ENCODE measurements at regions not wholly inside any gene's neighbourhood (a gene's known extent, or its start where the extent isn't known, plus 50 kb on each side); places are given as distances from the start of the nearest gene placed in this dataset.

DNA sequence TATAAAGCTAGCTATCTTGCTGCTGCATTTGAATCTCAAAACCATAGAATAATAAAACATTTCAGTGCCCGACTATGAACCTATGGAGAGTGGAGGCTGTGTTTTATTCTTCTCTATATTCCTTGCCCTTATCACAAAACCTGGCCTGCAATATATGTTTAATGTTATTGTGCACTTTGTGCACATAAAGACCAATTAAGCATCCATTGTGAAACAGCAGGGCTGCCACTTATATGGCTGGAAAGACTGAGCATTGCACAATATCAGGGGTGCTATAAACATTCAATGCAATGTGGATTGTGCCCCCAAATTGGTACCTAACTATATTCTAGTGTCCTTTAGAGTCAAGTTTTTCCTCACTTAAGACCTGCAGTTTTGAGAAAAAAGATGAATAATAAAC is 83.2 kb downstream of the RDH14 start:
- no peaks in the 10 kb centered on the region for H3K27me3 ChIP-seq

DNA sequence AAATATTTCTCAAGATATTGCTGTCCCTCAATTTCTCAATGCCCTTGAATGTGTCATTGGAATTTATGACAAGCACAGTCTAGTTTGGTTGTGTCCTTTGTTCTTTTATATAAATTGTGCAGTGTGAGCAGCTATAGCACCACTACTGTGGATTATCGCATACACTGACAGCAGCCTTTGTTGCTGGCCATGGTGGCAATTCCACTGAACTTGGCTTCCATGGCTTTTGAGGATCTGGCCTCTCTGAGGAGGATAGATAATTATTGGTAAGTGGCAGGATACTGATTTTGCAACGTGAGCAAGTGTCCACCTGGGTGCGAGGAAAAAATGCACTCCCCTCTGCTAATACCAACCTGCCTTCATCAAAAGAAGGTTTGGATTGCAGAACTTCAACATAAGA is 84.0 kb downstream of the RDH14 start:
- peaks cover 0 to 36% (median 28%) of the 10 kb centered on the region in 4 donors for H3K4me1 ChIP-seq
- H3K27me3 ChIP-seq, result no peaks in the 10 kb centered on the region
- H3K9me3 ChIP-seq, result no peaks in the 10 kb centered on the region
- no peak for DNase-seq
- intact Hi-C loops (cut with DNase I; ENCODE audit: low total_unique reads), result no loop called here
- no peak overlapping the region for H3K4me3 ChIP-seq
- no peaks in the 10 kb centered on the region for H3K36me3 ChIP-seq
- TF ChIP-seq, protein P1, sequence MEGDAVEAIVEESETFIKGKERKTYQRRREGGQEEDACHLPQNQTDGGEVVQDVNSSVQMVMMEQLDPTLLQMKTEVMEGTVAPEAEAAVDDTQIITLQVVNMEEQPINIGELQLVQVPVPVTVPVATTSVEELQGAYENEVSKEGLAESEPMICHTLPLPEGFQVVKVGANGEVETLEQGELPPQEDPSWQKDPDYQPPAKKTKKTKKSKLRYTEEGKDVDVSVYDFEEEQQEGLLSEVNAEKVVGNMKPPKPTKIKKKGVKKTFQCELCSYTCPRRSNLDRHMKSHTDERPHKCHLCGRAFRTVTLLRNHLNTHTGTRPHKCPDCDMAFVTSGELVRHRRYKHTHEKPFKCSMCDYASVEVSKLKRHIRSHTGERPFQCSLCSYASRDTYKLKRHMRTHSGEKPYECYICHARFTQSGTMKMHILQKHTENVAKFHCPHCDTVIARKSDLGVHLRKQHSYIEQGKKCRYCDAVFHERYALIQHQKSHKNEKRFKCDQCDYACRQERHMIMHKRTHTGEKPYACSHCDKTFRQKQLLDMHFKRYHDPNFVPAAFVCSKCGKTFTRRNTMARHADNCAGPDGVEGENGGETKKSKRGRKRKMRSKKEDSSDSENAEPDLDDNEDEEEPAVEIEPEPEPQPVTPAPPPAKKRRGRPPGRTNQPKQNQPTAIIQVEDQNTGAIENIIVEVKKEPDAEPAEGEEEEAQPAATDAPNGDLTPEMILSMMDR (IDR thresholded peaks at IDR 0.05), result no peak
- no peak overlapping the region for H3K27ac ChIP-seq

More for the DNA sequence above, 83.2 kb downstream of the RDH14 start:
- Histone ChIP-seq H3K36me3 (no peaks in the 10 kb centered on the region), H3K9me3 (no peaks in the 10 kb centered on the region), H3K4me1 (peaks cover 0 to 36% (median 28%) of the 10 kb centered on the region in 4 donors), H3K4me3 (no peak overlapping the region), H3K27ac (no peak overlapping the region)
- TF ChIP-seq, protein P1 (IDR thresholded peaks at IDR 0.05), result no peak
- intact Hi-C loops (cut with DNase I; ENCODE audit: low total_unique reads), result no loop called here
- no peak for DNase-seq

DNA sequence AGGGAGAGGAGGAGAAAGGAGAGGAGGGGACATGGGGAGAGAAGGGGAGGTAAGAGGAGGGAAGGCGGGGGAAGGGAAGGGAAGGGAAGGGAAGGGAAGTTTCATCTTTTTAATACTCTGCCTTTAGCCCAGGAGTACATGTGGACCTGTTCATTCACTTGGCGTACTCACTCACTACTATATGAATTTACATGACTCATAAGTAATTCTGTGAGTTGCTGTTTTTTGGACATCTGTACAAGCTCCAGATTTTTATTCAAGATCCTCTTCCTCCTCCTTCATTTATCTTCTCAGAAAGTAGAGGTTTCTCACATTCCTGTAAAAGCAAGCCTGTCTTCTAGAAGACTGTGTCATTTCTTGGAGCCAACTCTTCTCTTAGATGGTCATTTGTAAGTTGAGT is 84.6 kb downstream of the RDH14 start:
- Histone ChIP-seq H3K27ac (no peak overlapping the region), H3K9me3 (no peaks in the 10 kb centered on the region), H3K4me3 (no peak overlapping the region), H3K4me1 (peaks cover 0 to 36% (median 28%) of the 10 kb centered on the region in 4 donors), H3K27me3 (no peaks in the 10 kb centered on the region), H3K36me3 (no peaks in the 10 kb centered on the region)
- TF ChIP-seq, protein P1 (IDR thresholded peaks at IDR 0.05), result no peak
- DNase-seq, result no peak
- intact Hi-C loops (cut with DNase I; ENCODE audit: low total_unique reads), result no loop called here

DNA sequence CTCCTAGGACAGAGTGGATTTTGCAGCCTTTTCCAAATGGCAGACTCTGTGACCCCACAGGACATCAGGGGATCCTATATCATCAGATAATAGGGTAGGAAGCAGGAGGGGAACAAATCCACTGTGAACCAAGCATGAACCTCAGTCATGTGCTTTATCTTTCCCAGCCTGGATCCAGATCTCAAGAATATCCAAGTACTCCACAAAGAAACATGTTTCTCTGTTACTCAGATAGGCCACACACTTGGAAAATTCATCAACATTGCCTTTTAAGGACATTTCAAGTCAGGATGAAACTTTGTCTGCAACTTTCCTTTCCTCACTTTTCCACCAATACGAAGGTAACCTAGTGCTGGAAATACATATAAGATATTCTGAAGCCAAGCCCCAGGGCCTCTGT is 85.8 kb downstream of the RDH14 start:
- intact Hi-C loops (cut with DNase I; ENCODE audit: low total_unique reads), result no loop called here
- peak overlapping the region; percentile 50 to 61 for H3K27ac ChIP-seq
- TF ChIP-seq, protein P1 (IDR thresholded peaks at IDR 0.05), result no peak

DNA sequence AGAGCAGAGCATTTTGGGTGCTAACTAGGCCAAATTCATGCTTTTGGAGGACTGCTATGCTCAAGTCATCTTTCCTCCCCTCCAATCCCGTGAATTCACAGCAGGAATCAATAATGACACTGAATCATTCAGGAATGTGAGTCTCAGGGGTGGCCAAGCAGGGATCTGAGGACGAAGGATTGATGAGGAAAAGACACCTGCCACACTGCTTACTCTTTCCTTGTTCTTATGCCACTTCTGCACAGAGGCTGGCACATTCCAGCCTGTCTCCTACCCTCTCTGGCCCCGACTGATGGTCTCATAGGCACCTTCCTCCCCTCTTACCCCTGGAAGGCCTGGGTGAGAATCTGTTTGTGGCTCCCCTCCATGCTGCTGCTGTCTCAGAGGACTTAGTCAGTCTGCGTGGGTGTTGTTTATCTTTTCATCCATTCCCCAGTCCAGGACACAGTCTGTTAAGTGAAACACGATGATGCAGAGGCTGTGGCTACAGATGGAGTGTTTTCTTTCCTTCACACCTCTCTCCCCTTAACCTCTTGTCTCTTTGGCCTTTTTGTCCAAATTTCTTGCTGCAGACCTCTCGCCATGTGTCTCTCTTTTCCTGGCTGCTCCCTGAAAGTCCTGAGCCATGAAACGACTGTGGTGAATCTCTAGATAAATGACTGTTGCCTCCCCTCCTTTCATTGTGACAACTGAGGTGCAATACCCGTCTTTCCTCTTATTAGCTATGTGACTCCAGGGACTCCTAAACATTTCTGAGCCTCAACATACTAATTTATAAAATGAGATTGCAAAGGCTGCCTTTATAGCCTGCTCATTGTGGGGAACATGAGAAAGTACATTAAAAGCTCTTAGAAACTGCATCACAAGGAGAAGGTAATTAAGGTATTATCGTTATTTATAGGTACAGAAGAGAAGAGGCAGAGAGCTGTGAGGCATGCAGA is 86.9 kb downstream of the RDH14 start:
- Histone ChIP-seq H3K27ac (peak overlapping the region; percentile 50 to 61), H3K36me3 (no peaks in the 10 kb centered on the region), H3K9me3 (no peaks in the 10 kb centered on the region), H3K27me3 (no peaks in the 10 kb centered on the region), H3K4me3 (no peak overlapping the region), H3K4me1 (peaks cover 0 to 30% (median 21%) of the 10 kb centered on the region in 4 donors)
- intact Hi-C loops (cut with DNase I; ENCODE audit: low total_unique reads), result no loop called here
- TF ChIP-seq, protein P1 (IDR thresholded peaks at IDR 0.05), result no peak
- DNase-seq, result peak in 1 of 2 donors; percentile 30

More for the DNA sequence above, 85.8 kb downstream of the RDH14 start:
- Histone ChIP-seq H3K9me3 (no peaks in the 10 kb centered on the region), H3K4me1 (peaks cover 0 to 29% (median 21%) of the 10 kb centered on the region in 4 donors), H3K36me3 (no peaks in the 10 kb centered on the region), H3K27me3 (no peaks in the 10 kb centered on the region), H3K4me3 (no peak overlapping the region)
- DNase-seq, result no peak
